Loucy (cell line): ENCODE measurements at regions not wholly inside any gene's neighbourhood (a gene's known extent, or its start where the extent isn't known, plus 50 kb on each side); places are given as distances from the start of the nearest gene placed in this dataset.
A peak's percentile ranks its signal among the peaks of the same experiment; 100 is the strongest.

Source experiments
- H2AFZ ChIP-seq: fragments of 200-600 bp; sonication (generic); 2 replicates; pipeline ENCODE4 v1.6.0; 2016; ENCODE audit warnings: antibody characterized with exemption, mild to moderate bottlenecking, low read length, moderate library complexity
- H3F3A ChIP-seq: fragments of 200-600 bp; 2 replicates; pipeline ENCODE4 v1.6.0; 2016; ENCODE audit warnings: antibody characterized with exemption, low read depth, mild to moderate bottlenecking
- H3K27me3 ChIP-seq: fragments of 200-600 bp; sonication (generic); 2 replicates; pipeline ENCODE4 v1.6.1; 2014; ENCODE audit warnings: low read length, mild to moderate bottlenecking; ENCODE audit not compliant: insufficient read depth, poor library complexity, severe bottlenecking
- H3K36me3 ChIP-seq: fragments of 200-600 bp; sonication (generic); 2 replicates; pipeline ENCODE4 v1.6.1; 2016; ENCODE audit warnings: low read length; ENCODE audit not compliant: insufficient read depth
- H3K4me1 ChIP-seq: fragments of 200-600 bp; sonication (generic); 2 replicates; pipeline ENCODE4 v1.5.1; 2014; ENCODE audit warnings: low read length, mild to moderate bottlenecking; ENCODE audit not compliant: insufficient read depth, poor library complexity, severe bottlenecking
- H3K4me2 ChIP-seq: fragments of 200-600 bp; sonication (generic); 2 replicates; pipeline ENCODE4 v1.6.0; 2014; ENCODE audit warnings: antibody characterized with exemption, low read length, low read depth, mild to moderate bottlenecking; ENCODE audit not compliant: poor library complexity, severe bottlenecking
- H3K4me3 ChIP-seq: fragments of 200-600 bp; sonication (generic); 2 replicates; pipeline ENCODE4 v1.5.1; 2014; ENCODE audit warnings: low read length, mild to moderate bottlenecking, mixed read lengths; ENCODE audit not compliant: poor library complexity, severe bottlenecking
- H3K79me2 ChIP-seq: fragments of 200-600 bp; sonication (generic); 2 replicates; pipeline ENCODE4 v1.6.1; 2014; ENCODE audit warnings: low read length; ENCODE audit not compliant: insufficient read depth
- H3K9ac ChIP-seq: fragments of 200-600 bp; sonication (generic); 2 replicates; pipeline ENCODE4 v1.6.0; 2014; ENCODE audit warnings: mild to moderate bottlenecking, low read depth, low read length, moderate library complexity; ENCODE audit not compliant: poor library complexity, severe bottlenecking
- H3K9me2 ChIP-seq: fragments of 200-600 bp; sonication (generic); replicated peaks from 2 replicates; pipeline ENCODE4 v1.6.1; 2016; ENCODE audit warnings: low read depth, low read length, mixed read lengths
- H3K9me3 ChIP-seq: fragments of 200-600 bp; sonication (generic); 2 replicates; pipeline ENCODE4 v1.6.1; 2014; ENCODE audit warnings: mild to moderate bottlenecking, antibody characterized with exemption, low read length, low read depth; ENCODE audit not compliant: insufficient read depth
- H4K20me1 ChIP-seq: fragments of 200-600 bp; sonication (generic); 2 replicates; pipeline ENCODE4 v1.6.0; 2014; ENCODE audit warnings: antibody characterized with exemption, low read length, mild to moderate bottlenecking; ENCODE audit not compliant: insufficient read depth, poor library complexity, severe bottlenecking
- CTCF ChIP-seq: fragments of 200-600 bp; sonication (generic); conservative IDR thresholded peaks from 2 replicates; pipeline ENCODE4 v1.5.1; 2014; ENCODE audit warnings: mild to moderate bottlenecking, antibody characterized with exemption, low read length
- EZH2phosphoT487 ChIP-seq: fragments of 200-600 bp; IDR thresholded peaks from 2 replicates; pipeline ENCODE4 v1.6.1; 2018; ENCODE audit warnings: antibody characterized with exemption, mild to moderate bottlenecking, moderate library complexity, borderline replicate concordance

- no peaks in the 10 kb centered on the region for H3K27me3 ChIP-seq
Measured at GRCh38 chr6:132153221-132153898, 202.2 kb upstream of the CCN2 start.

GRCh38 chr6:132147530-132148011 lies 196.4 kb upstream of the CCN2 start:
- H2AFZ ChIP-seq = peak overlapping the region; percentile 65; the same call in 1 of the 2 replicates
- TF ChIP-seq EZH2phosphoT487 (no peak), CTCF (no peak)
- no peaks in the 10 kb centered on the region for H3K9me3 ChIP-seq
- H3K9ac ChIP-seq = no peak overlapping the region
- no peaks in the 10 kb centered on the region for H4K20me1 ChIP-seq
- no peaks in the 10 kb centered on the region for H3K27me3 ChIP-seq
- H3F3A ChIP-seq = no peaks in the 10 kb centered on the region
- H3K4me2 ChIP-seq = no peak overlapping the region
- no peaks in the 10 kb centered on the region for H3K36me3 ChIP-seq
- H3K4me3 ChIP-seq = no peak overlapping the region
- peaks cover 36% of the 10 kb centered on the region for H3K4me1 ChIP-seq
- no peaks in the 10 kb centered on the region for H3K9me2 ChIP-seq
- no peaks in the 10 kb centered on the region for H3K79me2 ChIP-seq

More at GRCh38 chr6:132153221-132153898, 202.2 kb upstream of the CCN2 start:
- no peaks in the 10 kb centered on the region for H3K9me3 ChIP-seq
- H3K4me3 ChIP-seq = no peak overlapping the region
- no peaks in the 10 kb centered on the region for H3K9me2 ChIP-seq
- H3K4me1 ChIP-seq = no peaks in the 10 kb centered on the region
- H3K9ac ChIP-seq = no peak overlapping the region
- TF ChIP-seq CTCF (no peak), EZH2phosphoT487 (no peak)
- no peaks in the 10 kb centered on the region for H3F3A ChIP-seq
- H3K4me2 ChIP-seq = no peak overlapping the region
- no peak overlapping the region for H2AFZ ChIP-seq
- no peaks in the 10 kb centered on the region for H3K79me2 ChIP-seq
- no peaks in the 10 kb centered on the region for H3K36me3 ChIP-seq
- H4K20me1 ChIP-seq = no peaks in the 10 kb centered on the region

DNA sequence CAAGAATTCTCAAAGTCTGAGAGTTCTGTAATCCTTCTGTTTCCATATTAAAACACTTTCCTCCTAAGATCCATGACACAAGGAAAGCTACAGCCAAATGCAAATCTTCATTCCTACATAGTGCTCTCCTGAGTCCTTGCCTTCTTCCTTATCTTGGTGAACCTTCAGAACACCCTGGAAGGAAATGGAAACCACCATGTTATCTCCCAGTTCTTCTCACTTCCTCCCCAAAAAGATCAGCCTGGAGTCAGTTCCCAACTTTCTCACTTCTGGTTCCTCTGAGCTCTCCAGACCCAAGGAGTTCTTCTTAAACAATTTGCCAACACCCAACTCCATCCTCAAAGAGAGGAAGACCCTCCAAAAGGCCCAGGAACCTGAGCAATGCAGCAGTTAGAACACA lies 193.3 kb upstream of the CCN2 start:
- H2AFZ ChIP-seq = no peak overlapping the region
- no peaks in the 10 kb centered on the region for H3K9me3 ChIP-seq
- H3K36me3 ChIP-seq = no peaks in the 10 kb centered on the region
- H4K20me1 ChIP-seq = no peaks in the 10 kb centered on the region
- peaks cover 37% of the 10 kb centered on the region for H3K4me1 ChIP-seq
- H3K9ac ChIP-seq = no peak overlapping the region
- H3K4me3 ChIP-seq = no peak overlapping the region
- TF ChIP-seq CTCF (no peak), EZH2phosphoT487 (no peak)
- no peaks in the 10 kb centered on the region for H3F3A ChIP-seq
- H3K4me2 ChIP-seq = no peak overlapping the region
- no peaks in the 10 kb centered on the region for H3K9me2 ChIP-seq
- no peaks in the 10 kb centered on the region for H3K27me3 ChIP-seq
- H3K79me2 ChIP-seq = no peaks in the 10 kb centered on the region
